ENCODE measurements at regions not wholly inside any gene's neighbourhood (a gene's known extent, or its start where the extent isn't known, plus 50 kb on each side); places are given as distances from the start of the nearest gene placed in this dataset.

- intact Hi-C loops (cut with DNase I), result no loop called here
- Histone ChIP-seq H3K27ac (no peak overlapping the region), H3K4me3 (no peak overlapping the region), H3K9me3 (peaks cover 0 to 3% (median 0%) of the 10 kb centered on the region in 11 donors), H3K36me3 (no peaks in the 10 kb centered on the region), H3K27me3 (no peaks in the 10 kb centered on the region), H3K4me1 (no peaks in the 10 kb centered on the region)
- DNase-seq (no peak), ATAC-seq (no peak)
- no peak for TF ChIP-seq CTCF (IDR thresholded peaks at IDR 0.05)
- 86 to 90% methylated on average over 13 of the region's 13 CpGs for WGBS, 2 donors
Observed at GRCh38 chr13:89784161-89784809, 1563.2 kb upstream of the MIR17HG start.

GRCh38 chr13:89786531-89786930 is 1561.0 kb upstream of the MIR17HG start:
- 72 to 75% methylated on average over 1 of the region's 1 CpG for WGBS, 2 donors
- H3K4me1 ChIP-seq, result no peaks in the 10 kb centered on the region
- no peak for DNase-seq
- TF ChIP-seq CTCF (IDR thresholded peaks at IDR 0.05), result no peak
- no peak overlapping the region for H3K27ac ChIP-seq
- H3K4me3 ChIP-seq, result no peak overlapping the region
- H3K9me3 ChIP-seq, result peaks cover 0 to 3% (median 0%) of the 10 kb centered on the region in 11 donors
- ATAC-seq, result no peak
- intact Hi-C loops (cut with DNase I), result no loop called here
- H3K27me3 ChIP-seq, result no peaks in the 10 kb centered on the region
- no peaks in the 10 kb centered on the region for H3K36me3 ChIP-seq

GRCh38 chr13:89790696-89791095 is 1556.8 kb upstream of the MIR17HG start:
- TF ChIP-seq CTCF (IDR thresholded peaks at IDR 0.05), result no peak
- Histone ChIP-seq H3K36me3 (no peaks in the 10 kb centered on the region), H3K4me1 (no peaks in the 10 kb centered on the region), H3K9me3 (peaks cover 0 to 6% (median 0%) of the 10 kb centered on the region in 11 donors), H3K27ac (no peak overlapping the region), H3K4me3 (no peak overlapping the region), H3K27me3 (no peaks in the 10 kb centered on the region)
- ATAC-seq (no peak), DNase-seq (no peak)
- intact Hi-C loops (cut with DNase I), result no loop called here

GRCh38 chr13:89791971-89792630 is 1555.4 kb upstream of the MIR17HG start:
- Histone ChIP-seq H3K9me3 (peaks cover 0 to 13% (median 0%) of the 10 kb centered on the region in 11 donors), H3K27ac (no peak overlapping the region), H3K36me3 (no peaks in the 10 kb centered on the region), H3K4me3 (no peak overlapping the region), H3K27me3 (no peaks in the 10 kb centered on the region), H3K4me1 (no peaks in the 10 kb centered on the region)
- intact Hi-C loops (cut with DNase I), result no loop called here
- ATAC-seq, result no peak
- 62 to 66% methylated on average over 2 of the region's 2 CpGs for WGBS, 2 donors
- no peak for TF ChIP-seq CTCF (IDR thresholded peaks at IDR 0.05)
- DNase-seq, result no peak

Measured in heart right ventricle (tissue), 16 donors.